Ishikawa (cell line): ENCODE measurements at regions not wholly inside any gene's neighbourhood (a gene's known extent, or its start where the extent isn't known, plus 50 kb on each side); places are given as distances from the start of the nearest gene placed in this dataset.

Experiments
- CEBPB ChIP-seq: IDR thresholded peaks from 2 replicates; pipeline ENCODE4 v1.6.1; 2012
- CREB1 ChIP-seq: IDR thresholded peaks from 2 replicates; pipeline ENCODE4 v1.6.1; 2012; ENCODE audit warnings: low read depth
- EGR1 ChIP-seq: IDR thresholded peaks from 2 replicates; pipeline ENCODE4 v1.6.1; 2012
- EP300 ChIP-seq: IDR thresholded peaks from 2 replicates; pipeline ENCODE4 v1.6.1; 2012; ENCODE audit warnings: borderline replicate concordance
- FOXM1 ChIP-seq: IDR thresholded peaks from 2 replicates; pipeline ENCODE4 v1.6.1; 2012; ENCODE audit warnings: low read depth, borderline replicate concordance
- NFIC ChIP-seq: IDR thresholded peaks from 2 replicates; pipeline ENCODE4 v1.6.1; 2012
- RAD21 ChIP-seq: IDR thresholded peaks from 2 replicates; pipeline ENCODE4 v1.6.1; 2012; ENCODE audit warnings: low read depth
- TAF1 ChIP-seq: IDR thresholded peaks from 2 replicates; pipeline ENCODE4 v1.6.1; 2012; ENCODE audit warnings: low read depth, mild to moderate bottlenecking
- TCF12 ChIP-seq: IDR thresholded peaks from 2 replicates; pipeline ENCODE4 v1.6.1; 2012; ENCODE audit warnings: low read depth
- TEAD4 ChIP-seq: IDR thresholded peaks from 2 replicates; pipeline ENCODE4 v1.6.1; 2012
- YY1 ChIP-seq: IDR thresholded peaks from 2 replicates; pipeline ENCODE4 v1.6.1; 2012; ENCODE audit warnings: low read depth
- ZBTB7A ChIP-seq: IDR thresholded peaks from 2 replicates; pipeline ENCODE4 v1.6.1; 2012; ENCODE audit warnings: low read depth
- TF ChIP-seq, protein P1 (sequence below): IDR thresholded peaks from 2 replicates; pipeline ENCODE4 v1.6.1; 2012; ENCODE audit warnings: low read depth, mild to moderate bottlenecking
- TF ChIP-seq, protein P2 (sequence below): IDR thresholded peaks from 2 replicates; pipeline ENCODE4 v1.6.1; 2012
- TF ChIP-seq, protein P3 (sequence below): IDR thresholded peaks from 2 replicates; pipeline ENCODE4 v1.6.1; 2012

DNA sequence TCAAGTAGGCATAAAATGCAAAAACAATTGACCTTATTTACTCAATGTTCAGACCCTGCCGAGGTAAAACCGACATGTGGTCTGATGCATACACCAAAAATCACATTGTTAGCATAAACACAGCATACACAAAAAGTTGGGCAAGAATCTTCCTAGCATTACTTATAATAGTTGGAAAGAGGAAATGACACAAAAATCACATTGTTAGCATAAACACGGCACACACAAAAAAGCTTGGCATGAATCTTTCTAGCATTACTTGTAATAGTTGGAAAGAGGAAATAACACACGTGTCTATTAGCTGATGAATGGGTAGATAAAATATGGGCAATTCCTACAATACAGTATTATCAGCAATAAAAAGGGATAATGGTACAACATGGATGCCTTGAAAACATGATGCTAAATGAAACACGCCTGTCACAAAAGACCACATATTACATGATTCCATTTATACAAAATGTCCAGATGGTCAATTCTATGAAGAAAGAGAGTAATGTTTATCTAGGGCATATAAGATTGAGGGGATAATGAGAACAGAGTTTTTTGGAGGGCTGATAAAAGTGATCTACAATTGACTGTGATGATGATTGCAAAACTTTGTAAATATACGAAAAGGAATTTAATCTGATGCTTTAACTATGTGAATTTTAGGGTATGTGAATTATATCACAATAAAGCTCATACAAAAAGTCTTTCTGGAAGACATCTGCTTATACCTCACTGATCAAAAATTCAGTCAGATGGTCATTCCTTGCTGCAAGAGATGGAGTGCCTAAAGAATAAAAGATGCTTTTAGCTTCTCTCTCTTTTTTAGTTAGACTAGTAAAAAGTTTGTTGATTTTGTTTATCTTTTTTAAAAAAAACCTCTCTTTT, 1019.5 kb upstream of the CITED2 start:
- TF ChIP-seq, protein P1, sequence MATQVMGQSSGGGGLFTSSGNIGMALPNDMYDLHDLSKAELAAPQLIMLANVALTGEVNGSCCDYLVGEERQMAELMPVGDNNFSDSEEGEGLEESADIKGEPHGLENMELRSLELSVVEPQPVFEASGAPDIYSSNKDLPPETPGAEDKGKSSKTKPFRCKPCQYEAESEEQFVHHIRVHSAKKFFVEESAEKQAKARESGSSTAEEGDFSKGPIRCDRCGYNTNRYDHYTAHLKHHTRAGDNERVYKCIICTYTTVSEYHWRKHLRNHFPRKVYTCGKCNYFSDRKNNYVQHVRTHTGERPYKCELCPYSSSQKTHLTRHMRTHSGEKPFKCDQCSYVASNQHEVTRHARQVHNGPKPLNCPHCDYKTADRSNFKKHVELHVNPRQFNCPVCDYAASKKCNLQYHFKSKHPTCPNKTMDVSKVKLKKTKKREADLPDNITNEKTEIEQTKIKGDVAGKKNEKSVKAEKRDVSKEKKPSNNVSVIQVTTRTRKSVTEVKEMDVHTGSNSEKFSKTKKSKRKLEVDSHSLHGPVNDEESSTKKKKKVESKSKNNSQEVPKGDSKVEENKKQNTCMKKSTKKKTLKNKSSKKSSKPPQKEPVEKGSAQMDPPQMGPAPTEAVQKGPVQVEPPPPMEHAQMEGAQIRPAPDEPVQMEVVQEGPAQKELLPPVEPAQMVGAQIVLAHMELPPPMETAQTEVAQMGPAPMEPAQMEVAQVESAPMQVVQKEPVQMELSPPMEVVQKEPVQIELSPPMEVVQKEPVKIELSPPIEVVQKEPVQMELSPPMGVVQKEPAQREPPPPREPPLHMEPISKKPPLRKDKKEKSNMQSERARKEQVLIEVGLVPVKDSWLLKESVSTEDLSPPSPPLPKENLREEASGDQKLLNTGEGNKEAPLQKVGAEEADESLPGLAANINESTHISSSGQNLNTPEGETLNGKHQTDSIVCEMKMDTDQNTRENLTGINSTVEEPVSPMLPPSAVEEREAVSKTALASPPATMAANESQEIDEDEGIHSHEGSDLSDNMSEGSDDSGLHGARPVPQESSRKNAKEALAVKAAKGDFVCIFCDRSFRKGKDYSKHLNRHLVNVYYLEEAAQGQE: no peak
- no peak for TF ChIP-seq ZBTB7A
- TF ChIP-seq CREB1: no peak
- no peak for TF ChIP-seq TAF1
- no peak for TF ChIP-seq CEBPB
- TF ChIP-seq FOXM1: no peak
- TF ChIP-seq TEAD4: no peak
- TF ChIP-seq YY1: no peak
- TF ChIP-seq EGR1: no peak
- TF ChIP-seq, protein P2, sequence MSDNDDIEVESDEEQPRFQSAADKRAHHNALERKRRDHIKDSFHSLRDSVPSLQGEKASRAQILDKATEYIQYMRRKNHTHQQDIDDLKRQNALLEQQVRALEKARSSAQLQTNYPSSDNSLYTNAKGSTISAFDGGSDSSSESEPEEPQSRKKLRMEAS: no peak
- no peak for TF ChIP-seq NFIC
- TF ChIP-seq, protein P3, sequence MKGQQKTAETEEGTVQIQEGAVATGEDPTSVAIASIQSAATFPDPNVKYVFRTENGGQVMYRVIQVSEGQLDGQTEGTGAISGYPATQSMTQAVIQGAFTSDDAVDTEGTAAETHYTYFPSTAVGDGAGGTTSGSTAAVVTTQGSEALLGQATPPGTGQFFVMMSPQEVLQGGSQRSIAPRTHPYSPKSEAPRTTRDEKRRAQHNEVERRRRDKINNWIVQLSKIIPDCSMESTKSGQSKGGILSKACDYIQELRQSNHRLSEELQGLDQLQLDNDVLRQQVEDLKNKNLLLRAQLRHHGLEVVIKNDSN: no peak
- no peak for TF ChIP-seq RAD21
- no peak for TF ChIP-seq EP300
- no peak for TF ChIP-seq TCF12

DNA sequence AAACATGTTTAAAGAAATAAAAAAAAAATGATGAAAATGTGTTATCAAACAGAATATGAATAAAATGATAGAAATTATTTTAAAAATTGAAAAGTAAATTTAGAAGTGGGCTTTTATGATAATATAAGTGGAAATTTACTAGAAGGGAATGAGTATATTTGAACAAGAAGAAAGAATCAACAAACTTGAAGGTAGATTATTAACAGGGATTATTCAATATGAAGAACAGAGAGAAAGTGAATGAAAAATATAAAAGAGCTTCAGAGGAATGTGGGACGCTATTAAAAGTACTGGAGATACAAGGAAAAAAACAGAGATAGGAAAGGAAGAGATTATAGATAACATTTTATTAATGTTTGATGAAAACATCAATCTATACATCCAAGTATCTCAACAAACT, 1014.4 kb upstream of the CITED2 start:
- no peak for TF ChIP-seq CEBPB
- no peak for TF ChIP-seq FOXM1
- TF ChIP-seq, protein P3: no peak
- TF ChIP-seq TEAD4: no peak
- TF ChIP-seq, protein P2: no peak
- TF ChIP-seq YY1: no peak
- TF ChIP-seq ZBTB7A: no peak
- TF ChIP-seq, protein P1: no peak
- TF ChIP-seq TAF1: no peak
- no peak for TF ChIP-seq RAD21
- no peak for TF ChIP-seq NFIC
- no peak for TF ChIP-seq EGR1
- no peak for TF ChIP-seq TCF12
- no peak for TF ChIP-seq CREB1
- no peak for TF ChIP-seq EP300

DNA sequence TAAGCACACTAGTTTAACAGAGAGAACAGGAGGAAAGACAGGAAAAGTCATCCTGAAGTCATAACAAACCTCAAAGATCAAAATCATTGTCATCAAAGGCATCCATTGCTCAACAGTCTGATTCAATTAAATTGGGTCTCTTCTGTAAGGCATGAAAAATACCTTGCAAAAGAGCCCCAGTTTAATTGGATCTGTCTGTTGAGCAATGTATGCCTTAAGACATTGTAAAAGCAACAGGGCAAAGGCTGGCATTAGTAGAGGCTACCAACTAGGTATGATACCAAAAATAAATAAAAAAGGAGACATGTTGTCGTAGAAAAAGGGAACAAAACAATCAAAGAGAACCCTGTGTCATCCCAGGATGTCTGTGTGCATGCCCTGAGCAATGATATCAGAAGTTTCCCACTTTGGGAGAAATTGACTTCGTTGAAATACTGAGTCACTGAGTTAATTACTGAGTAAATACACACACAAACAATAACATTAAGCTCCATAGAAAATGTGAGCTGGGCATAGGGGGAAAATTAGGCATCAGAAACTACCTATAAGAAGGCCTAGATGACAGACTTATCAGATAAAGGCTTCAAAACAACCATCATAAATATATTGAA, 1013.8 kb upstream of the CITED2 start:
- no peak for TF ChIP-seq TAF1

DNA sequence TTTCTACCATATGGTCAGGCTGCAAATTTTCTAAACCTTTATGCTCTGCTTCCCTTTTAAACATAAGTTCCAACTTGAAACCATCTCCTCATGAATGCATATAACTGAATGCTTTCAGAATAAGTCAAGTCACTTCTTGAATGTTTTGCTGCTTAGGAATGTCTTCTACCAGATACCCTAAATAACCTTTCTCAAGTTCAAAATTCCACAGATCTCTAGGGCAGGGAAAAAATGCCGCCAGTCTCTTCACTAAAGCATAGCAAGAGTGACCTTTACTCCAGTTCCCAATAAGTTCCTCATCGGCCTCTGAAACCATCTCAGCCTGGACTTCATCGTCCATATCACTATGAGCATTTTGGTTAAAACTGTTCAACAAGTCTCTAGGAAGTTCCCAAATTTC, 1011.2 kb upstream of the CITED2 start:
- TF ChIP-seq CEBPB: no peak

DNA sequence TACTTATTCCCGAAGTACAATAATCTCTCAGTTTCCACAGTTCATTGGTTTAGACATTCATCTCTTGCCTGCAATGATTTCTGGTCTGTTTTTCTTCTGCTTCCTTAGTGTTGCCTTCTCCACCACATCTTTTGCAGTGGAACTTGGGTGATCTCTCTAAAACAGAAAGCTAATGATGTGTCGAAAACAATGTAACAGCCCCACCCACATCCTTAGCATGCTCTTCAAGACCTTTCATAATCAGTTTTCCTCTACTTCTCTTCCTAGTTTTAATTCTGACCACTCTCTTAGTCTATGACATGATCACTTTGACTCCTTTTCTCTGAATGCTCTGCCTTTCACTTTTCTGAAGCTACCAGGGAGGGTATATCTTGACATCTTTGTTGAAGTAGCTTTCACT, 1007.9 kb upstream of the CITED2 start:
- TF ChIP-seq EGR1 (no peak), RAD21 (no peak), EP300 (no peak), FOXM1 (no peak)

DNA sequence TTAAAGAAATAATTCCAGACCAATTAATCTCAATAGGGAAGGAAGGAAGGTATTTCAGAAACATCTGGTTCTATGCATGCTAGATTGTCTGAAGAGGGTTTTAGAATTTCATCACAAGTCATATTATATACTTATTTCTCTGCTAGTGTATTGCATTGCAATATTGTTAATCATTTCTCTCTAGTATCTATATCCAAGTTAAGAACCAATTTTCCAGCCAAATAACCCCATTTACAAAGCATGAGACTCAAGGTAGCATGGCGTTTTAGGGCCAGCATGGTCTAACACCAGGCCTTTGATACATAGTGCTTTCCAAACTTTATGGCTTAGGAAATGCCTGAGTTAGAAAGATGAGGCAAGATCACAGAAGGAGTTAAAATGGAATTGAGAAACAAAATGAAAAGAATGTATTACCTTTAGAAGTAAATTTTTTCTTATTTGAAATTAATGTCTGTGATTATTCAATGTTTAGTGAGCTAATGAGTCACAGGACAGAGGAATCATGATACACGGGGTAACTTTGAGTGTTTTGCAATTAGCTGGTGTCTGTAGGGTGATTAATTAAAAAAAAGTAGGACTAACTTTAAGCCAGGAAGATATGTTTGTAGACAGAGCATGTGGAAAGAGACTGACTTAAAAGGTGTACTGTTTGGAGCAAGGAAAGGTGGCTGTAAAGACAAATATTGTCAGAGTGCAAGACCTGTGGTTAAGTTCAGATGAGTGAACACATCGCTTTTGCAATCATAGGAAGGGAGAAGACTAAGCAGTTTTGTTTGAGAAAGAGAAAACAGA, 1006.2 kb upstream of the CITED2 start:
- TF ChIP-seq YY1 (no peak), EP300 (no peak), TCF12 (no peak), NFIC (no peak)
